Progenitor cell of endocrine pancreas (in vitro differentiated cells): ENCODE measurements at regions not wholly inside any gene's neighbourhood (a gene's known extent, or its start where the extent isn't known, plus 50 kb on each side); places are given as distances from the start of the nearest gene placed in this dataset.

ENCODE experiments used
- DNase-seq: peaks from one replicate; pipeline ENCODE4 v3.0.0; 2021; ENCODE audit warnings: low spot score; ENCODE audit not compliant: unreplicated experiment
- H3K27ac Mint-ChIP-seq: 2 replicates; pipeline ENCODE4 v1.8.0; 2021; ENCODE audit warnings: mild to moderate bottlenecking, moderate library complexity, mixed read lengths
- H3K27me3 Mint-ChIP-seq: 2 replicates; pipeline ENCODE4 v1.8.0; 2021; ENCODE audit warnings: mixed read lengths
- H3K36me3 Mint-ChIP-seq: 2 replicates; pipeline ENCODE4 v1.8.0; 2022; ENCODE audit warnings: mixed read lengths; ENCODE audit not compliant: insufficient read depth
- H3K4me1 Mint-ChIP-seq: 2 replicates; pipeline ENCODE4 v1.8.0; 2021; ENCODE audit warnings: low read depth, mixed read lengths
- H3K4me3 Mint-ChIP-seq: 2 replicates; pipeline ENCODE4 v1.8.0; 2021; ENCODE audit warnings: low read depth, mild to moderate bottlenecking, moderate library complexity, mixed read lengths
- H3K9me3 Mint-ChIP-seq: 2 replicates; pipeline ENCODE4 v1.8.0; 2021; ENCODE audit warnings: low read depth, mixed read lengths
- CTCF ChIP-seq: fragments of 200-600 bp; sonication (generic); IDR thresholded peaks from one replicate; pipeline ENCODE4 v1.5.0; 2021; ENCODE audit warnings: antibody characterized with exemption, mild to moderate bottlenecking; ENCODE audit not compliant: unreplicated experiment

DNA sequence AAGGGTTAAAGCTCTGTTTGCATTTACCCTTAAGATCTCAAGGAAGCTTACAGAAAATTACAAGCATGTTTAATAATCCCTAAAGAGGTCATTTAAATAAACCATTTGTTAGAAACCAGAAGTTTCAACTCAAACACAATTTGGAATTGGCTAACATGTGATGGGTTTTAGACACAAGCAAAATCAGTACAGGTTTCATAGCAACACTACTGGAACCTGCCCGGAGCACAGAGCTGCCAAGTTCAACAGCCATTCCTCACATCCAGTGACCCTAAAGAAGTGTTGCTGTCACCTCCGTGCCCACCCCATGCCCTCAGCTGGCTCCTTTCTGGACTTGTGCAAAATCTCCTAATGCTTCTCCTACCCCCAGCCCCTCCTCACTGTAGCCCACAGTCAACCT lies 338.8 kb upstream of the AUTS2 start:
- H3K27ac Mint-ChIP-seq: no peak overlapping the region
- TF ChIP-seq CTCF: no peak
- H3K4me1 Mint-ChIP-seq: no peaks in the 10 kb centered on the region
- no peak overlapping the region for H3K4me3 Mint-ChIP-seq
- H3K36me3 Mint-ChIP-seq: no peaks in the 10 kb centered on the region
- H3K27me3 Mint-ChIP-seq: peaks cover 18% of the 10 kb centered on the region
- no peaks in the 10 kb centered on the region for H3K9me3 Mint-ChIP-seq
- no peak for DNase-seq

GRCh38 chr7:69260023-69260422 lies 338.3 kb upstream of the AUTS2 start:
- H3K4me1 Mint-ChIP-seq: no peaks in the 10 kb centered on the region
- no peak for TF ChIP-seq CTCF
- no peaks in the 10 kb centered on the region for H3K9me3 Mint-ChIP-seq
- no peak overlapping the region for H3K27ac Mint-ChIP-seq
- H3K36me3 Mint-ChIP-seq: no peaks in the 10 kb centered on the region
- peaks cover 13% of the 10 kb centered on the region for H3K27me3 Mint-ChIP-seq
- DNase-seq: no peak
- no peak overlapping the region for H3K4me3 Mint-ChIP-seq

DNA sequence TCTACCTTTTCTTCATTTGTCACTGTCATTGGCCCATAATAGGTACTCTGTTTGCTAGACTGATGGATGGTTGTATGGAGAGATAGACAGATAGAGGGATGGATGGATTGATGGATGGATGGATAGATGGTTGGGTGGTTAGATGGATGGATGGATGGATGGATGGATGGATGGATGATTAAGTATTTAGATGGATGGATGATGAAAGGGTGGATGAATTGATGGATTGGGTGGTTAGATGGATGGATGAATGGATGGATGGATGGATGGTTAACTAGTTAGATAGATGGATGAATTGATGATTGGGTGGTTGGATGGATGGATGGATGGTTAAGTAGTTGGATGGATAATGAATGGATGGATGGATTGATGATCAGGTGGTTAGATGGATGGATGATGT lies 334.7 kb upstream of the AUTS2 start:
- H3K27ac Mint-ChIP-seq: no peak overlapping the region

DNA sequence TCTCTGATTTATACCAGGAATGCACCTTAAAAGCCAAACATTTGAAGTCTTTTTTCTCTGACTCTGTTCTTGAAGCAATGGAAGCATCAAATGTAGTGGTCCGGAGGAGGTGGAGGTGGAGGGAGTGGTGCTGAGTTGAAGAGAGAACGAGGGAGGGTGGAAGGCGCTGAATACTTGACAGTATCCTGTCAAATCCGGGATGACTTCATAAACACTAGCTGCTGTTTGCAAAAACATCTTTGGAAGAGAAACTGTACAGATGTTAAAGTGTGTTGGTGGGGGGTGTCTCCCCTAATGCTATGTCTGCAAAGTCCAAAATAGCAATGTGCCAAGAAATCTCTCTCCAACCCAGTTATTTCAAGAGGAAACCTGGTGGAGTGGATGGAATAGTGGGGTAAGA lies 328.5 kb upstream of the AUTS2 start:
- H3K27ac Mint-ChIP-seq: no peak overlapping the region
- no peaks in the 10 kb centered on the region for H3K4me1 Mint-ChIP-seq
- DNase-seq: no peak
- peaks cover 2% of the 10 kb centered on the region for H3K9me3 Mint-ChIP-seq
- no peaks in the 10 kb centered on the region for H3K36me3 Mint-ChIP-seq
- H3K4me3 Mint-ChIP-seq: no peak overlapping the region
- peaks cover 21% of the 10 kb centered on the region for H3K27me3 Mint-ChIP-seq
- TF ChIP-seq CTCF: no peak

More for the DNA sequence above, 334.7 kb upstream of the AUTS2 start:
- no peak for DNase-seq
- no peaks in the 10 kb centered on the region for H3K9me3 Mint-ChIP-seq
- no peaks in the 10 kb centered on the region for H3K36me3 Mint-ChIP-seq
- TF ChIP-seq CTCF: no peak
- H3K4me3 Mint-ChIP-seq: no peak overlapping the region
- H3K4me1 Mint-ChIP-seq: no peaks in the 10 kb centered on the region
- H3K27me3 Mint-ChIP-seq: peaks cover 14% of the 10 kb centered on the region

DNA sequence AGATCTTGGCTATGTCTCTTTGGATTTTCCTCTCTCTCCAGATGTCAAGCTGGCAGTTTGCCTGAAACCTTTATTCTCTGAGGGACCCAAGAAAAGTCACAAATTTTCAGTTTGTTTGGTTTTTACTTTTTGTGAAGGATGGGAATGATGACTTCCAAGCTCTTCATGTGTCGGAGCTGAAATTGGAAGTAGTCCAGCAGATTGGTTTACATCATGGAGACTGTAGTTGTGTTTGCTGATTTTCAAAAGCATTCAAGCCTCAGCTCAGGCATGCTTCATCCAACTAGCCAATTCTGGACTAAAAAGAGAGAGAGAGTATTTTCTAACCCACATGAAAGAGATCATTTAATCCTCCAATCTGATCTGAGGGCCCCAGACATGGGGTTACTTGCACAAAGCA lies 326.2 kb upstream of the AUTS2 start:
- Mint-ChIP-seq H3K36me3 (no peaks in the 10 kb centered on the region), H3K4me1 (no peaks in the 10 kb centered on the region), H3K27me3 (peaks cover 22% of the 10 kb centered on the region), H3K27ac (no peak overlapping the region), H3K4me3 (no peak overlapping the region), H3K9me3 (peaks cover 2% of the 10 kb centered on the region)
- no peak for TF ChIP-seq CTCF
- no peak for DNase-seq
